Activated naive CD4-positive, alpha-beta T cell treated with anti-CD3 and anti-CD28 coated beads, Interleukin-2, amount 10 ng/mL, durations not matched to agents 7 days and 5 days (primary cell): ENCODE measurements at regions not wholly inside any gene's neighbourhood (a gene's known extent, or its start where the extent isn't known, plus 50 kb on each side); places are given as distances from the start of the nearest gene placed in this dataset.

Source experiments
- CTCF ChIA-PET: fragments of 350-600 bp; sonication (Branson Sonifier 250); formaldehyde crosslinking; loops from one replicate; lab custom pipeline; 2021; ENCODE audit warnings: antibody characterized with exemption; lab: Charles Lee
- DNase-seq: peaks from one replicate; pipeline ENCODE4 v3.0.0-alpha.2; 2020
- H3K27ac Mint-ChIP-seq: one replicate; pipeline ENCODE4 v1.8.0; 2021; ENCODE audit warnings: mild to moderate bottlenecking, moderate library complexity, mixed read lengths
- H3K27me3 Mint-ChIP-seq: one replicate; pipeline ENCODE4 v1.8.0; 2021; ENCODE audit warnings: mild to moderate bottlenecking, mixed read lengths
- H3K36me3 Mint-ChIP-seq: one replicate; pipeline ENCODE4 v1.8.0; 2021; ENCODE audit warnings: mixed read lengths
- H3K4me1 Mint-ChIP-seq: one replicate; pipeline ENCODE4 v1.8.0; 2021; ENCODE audit warnings: mixed read lengths
- H3K4me3 Mint-ChIP-seq: one replicate; pipeline ENCODE4 v1.8.0; 2021; ENCODE audit warnings: mild to moderate bottlenecking, moderate library complexity, mixed read lengths
- H3K9me3 Mint-ChIP-seq: one replicate; pipeline ENCODE4 v1.8.0; 2021; ENCODE audit warnings: mixed read lengths

DNA sequence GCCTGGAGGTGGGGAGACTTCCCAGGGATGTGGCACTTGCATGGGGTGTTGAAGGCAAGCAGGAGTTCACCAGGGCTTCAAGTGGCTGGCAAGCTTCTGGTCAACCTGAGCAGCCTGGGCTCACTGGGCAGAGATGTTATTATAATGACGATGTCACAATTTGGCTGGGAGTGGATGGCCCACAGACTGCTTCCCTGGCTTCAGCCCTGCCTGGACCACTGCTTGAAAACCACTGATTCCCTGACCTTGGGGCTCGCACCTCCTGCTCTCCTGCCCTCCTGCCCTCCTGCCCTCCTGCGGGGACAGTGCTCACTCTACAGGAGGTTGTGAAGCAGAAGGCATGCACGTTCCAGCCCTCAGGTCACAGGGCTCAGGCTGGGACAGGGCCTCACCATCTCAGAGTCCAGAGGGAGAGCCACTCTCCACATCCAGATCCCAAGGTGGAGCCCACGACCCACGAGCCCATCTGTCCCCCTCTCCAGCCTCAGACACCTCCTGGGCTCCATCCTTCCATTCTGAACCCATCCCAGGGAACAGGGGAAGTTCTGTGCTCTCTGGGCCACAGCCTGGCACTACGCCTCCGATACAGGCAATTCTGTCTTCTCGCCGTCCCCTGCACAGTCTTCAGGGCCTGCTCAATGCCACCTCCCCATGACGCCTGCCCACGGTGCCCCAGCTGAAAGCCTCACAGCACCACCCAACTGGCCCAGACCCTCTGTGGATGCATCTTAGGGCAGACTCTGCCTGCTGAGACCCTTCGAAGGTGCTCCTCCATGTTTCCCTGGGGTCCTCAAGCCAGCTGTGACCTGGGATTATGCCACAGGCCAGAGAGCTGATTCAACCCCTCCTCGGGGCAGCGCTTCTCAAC, 241.6 kb upstream of the RAB6C start:
- H3K27me3 Mint-ChIP-seq, result no peaks in the 10 kb centered on the region
- H3K27ac Mint-ChIP-seq, result no peak overlapping the region
- peak; percentile 8 for DNase-seq
- H3K9me3 Mint-ChIP-seq, result no peaks in the 10 kb centered on the region
- H3K4me3 Mint-ChIP-seq, result no peak overlapping the region
- H3K4me1 Mint-ChIP-seq, result no peaks in the 10 kb centered on the region
- CTCF ChIA-PET, result no interaction called here
- H3K36me3 Mint-ChIP-seq, result no peaks in the 10 kb centered on the region

DNA sequence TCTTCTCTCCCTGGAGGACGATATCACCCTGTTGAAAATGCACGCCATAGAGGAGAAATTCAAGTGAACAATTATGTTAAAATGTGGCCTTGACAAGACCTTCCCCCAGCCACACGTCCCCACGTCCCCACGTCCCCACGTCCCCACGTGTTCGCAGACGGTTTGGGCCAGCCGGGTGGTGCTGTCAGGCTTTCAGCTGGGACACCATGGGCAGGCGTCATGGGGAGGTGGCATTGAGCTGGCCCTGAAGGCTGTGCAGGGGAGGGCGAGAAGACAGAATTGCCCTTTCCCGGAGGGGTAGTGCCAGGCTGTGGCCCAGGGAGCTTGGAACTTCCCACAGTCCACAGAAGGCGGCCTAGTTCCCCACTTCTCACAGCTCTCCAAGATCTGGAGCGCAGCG, 240.7 kb upstream of the RAB6C start:
- CTCF ChIA-PET, result no interaction called here
- DNase-seq, result peak; percentile 5
- H3K4me3 Mint-ChIP-seq, result no peak overlapping the region
- H3K36me3 Mint-ChIP-seq, result no peaks in the 10 kb centered on the region
- H3K9me3 Mint-ChIP-seq, result no peaks in the 10 kb centered on the region
- no peak overlapping the region for H3K27ac Mint-ChIP-seq
- H3K4me1 Mint-ChIP-seq, result no peaks in the 10 kb centered on the region
- H3K27me3 Mint-ChIP-seq, result no peaks in the 10 kb centered on the region

- DNase-seq, result peak; percentile 10
- H3K4me3 Mint-ChIP-seq, result no peak overlapping the region
- H3K36me3 Mint-ChIP-seq, result no peaks in the 10 kb centered on the region
- no peaks in the 10 kb centered on the region for H3K27me3 Mint-ChIP-seq
- H3K9me3 Mint-ChIP-seq, result no peaks in the 10 kb centered on the region
- H3K4me1 Mint-ChIP-seq, result no peaks in the 10 kb centered on the region
- no peak overlapping the region for H3K27ac Mint-ChIP-seq
- CTCF ChIA-PET, result no interaction called here
Observed at GRCh38 chr2:129740504-129740903, 239.0 kb upstream of the RAB6C start.

GRCh38 chr2:129741165-129741564, 238.3 kb upstream of the RAB6C start:
- peak; percentile 15 for DNase-seq
- no peak overlapping the region for H3K4me3 Mint-ChIP-seq
- no peaks in the 10 kb centered on the region for H3K36me3 Mint-ChIP-seq
- no peak overlapping the region for H3K27ac Mint-ChIP-seq
- CTCF ChIA-PET, result no interaction called here
- no peaks in the 10 kb centered on the region for H3K27me3 Mint-ChIP-seq
- no peaks in the 10 kb centered on the region for H3K4me1 Mint-ChIP-seq
- H3K9me3 Mint-ChIP-seq, result no peaks in the 10 kb centered on the region

DNA sequence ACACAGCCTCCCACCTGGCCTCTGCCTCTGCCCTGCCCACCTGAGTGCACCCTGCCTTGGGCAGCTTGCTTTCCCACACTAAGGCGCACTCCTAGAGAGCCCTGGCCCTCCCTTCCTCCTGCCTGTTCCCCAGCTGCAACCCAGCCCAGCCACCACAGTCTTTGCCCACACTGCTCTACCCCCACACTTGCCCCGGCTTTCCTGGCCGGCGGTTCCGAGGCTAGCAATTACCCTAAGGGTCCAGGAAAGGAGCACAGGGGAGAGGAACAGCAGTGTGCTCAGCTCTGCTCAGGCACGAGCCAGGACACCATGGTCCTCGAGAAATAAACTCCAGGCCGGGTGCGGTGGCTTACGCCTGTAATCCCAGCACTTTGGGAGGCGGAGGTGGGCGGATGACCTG, 237.8 kb upstream of the RAB6C start:
- Mint-ChIP-seq H3K4me3 (no peak overlapping the region), H3K36me3 (no peaks in the 10 kb centered on the region), H3K27me3 (no peaks in the 10 kb centered on the region), H3K27ac (no peak overlapping the region), H3K9me3 (no peaks in the 10 kb centered on the region), H3K4me1 (no peaks in the 10 kb centered on the region)
- CTCF ChIA-PET, result no interaction called here
- DNase-seq, result no peak

DNA sequence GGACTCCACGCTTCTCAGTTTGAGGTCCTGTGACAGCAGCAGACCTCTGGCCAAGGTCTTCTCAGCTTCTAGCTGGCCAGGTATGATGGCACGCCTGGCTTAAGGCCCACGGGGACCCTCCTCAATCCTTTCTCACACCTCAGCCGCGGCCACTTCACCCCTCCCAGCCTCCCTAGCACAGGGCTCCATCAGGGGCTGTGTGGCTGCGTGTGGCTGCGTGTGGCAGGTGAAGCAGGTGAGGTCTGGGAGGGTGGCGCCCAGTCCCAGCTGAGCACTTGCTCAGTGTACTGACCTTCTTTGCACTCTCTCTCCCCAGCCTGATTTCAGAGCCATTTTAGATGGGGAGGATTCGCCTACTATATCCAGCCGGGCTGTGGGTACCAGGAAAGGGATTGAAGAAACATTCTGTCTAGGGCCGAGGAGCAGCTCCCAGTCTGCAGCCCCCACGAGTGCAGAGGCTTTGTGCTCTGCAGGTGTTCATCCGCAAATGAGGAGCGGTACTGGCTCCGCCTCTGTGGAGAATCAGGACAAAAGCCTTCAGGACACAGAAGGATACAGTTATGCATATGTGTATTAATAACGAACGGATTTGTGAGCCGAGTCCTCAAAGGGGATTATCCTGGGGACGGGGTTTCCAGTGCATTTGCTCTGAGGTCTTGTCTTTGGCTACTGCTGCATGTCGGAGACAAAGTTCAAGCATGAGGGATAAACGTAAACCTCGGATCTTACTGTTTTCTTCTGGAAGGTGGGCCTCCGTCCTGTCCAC, 236.9 kb upstream of the RAB6C start:
- no peaks in the 10 kb centered on the region for H3K36me3 Mint-ChIP-seq
- H3K9me3 Mint-ChIP-seq, result no peaks in the 10 kb centered on the region
- H3K4me1 Mint-ChIP-seq, result no peaks in the 10 kb centered on the region
- no peak overlapping the region for H3K27ac Mint-ChIP-seq
- CTCF ChIA-PET, result no interaction called here
- no peaks in the 10 kb centered on the region for H3K27me3 Mint-ChIP-seq
- H3K4me3 Mint-ChIP-seq, result no peak overlapping the region
- peak; percentile 7 for DNase-seq

GRCh38 chr2:129744141-129744540, 235.3 kb upstream of the RAB6C start:
- no peaks in the 10 kb centered on the region for H3K4me1 Mint-ChIP-seq
- H3K9me3 Mint-ChIP-seq, result no peaks in the 10 kb centered on the region
- H3K27me3 Mint-ChIP-seq, result no peaks in the 10 kb centered on the region
- DNase-seq, result no peak
- CTCF ChIA-PET, result no interaction called here
- no peaks in the 10 kb centered on the region for H3K36me3 Mint-ChIP-seq
- no peak overlapping the region for H3K27ac Mint-ChIP-seq
- H3K4me3 Mint-ChIP-seq, result no peak overlapping the region

DNA sequence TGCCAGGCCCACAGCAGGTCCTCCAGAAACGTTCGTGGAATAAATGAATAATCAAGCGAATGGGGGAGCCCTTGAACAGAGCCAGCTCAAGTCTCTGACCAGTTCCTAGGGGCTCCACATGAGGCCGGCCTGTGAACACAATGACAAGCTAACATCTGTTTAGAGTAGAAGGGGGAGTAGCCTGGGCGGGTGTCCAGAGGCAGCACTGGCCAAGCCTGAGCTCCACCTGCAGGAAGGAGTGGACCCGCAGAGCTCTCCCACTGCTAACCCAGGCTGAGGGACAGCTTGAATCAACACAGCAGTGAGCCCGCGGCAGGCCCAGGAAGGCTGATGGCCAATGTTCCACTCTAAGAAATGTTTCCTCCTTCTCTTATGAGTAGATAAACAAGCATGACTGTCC, 234.8 kb upstream of the RAB6C start:
- Mint-ChIP-seq H3K27me3 (no peaks in the 10 kb centered on the region), H3K36me3 (no peaks in the 10 kb centered on the region), H3K27ac (no peak overlapping the region), H3K4me3 (no peak overlapping the region), H3K9me3 (no peaks in the 10 kb centered on the region), H3K4me1 (no peaks in the 10 kb centered on the region)
- DNase-seq, result no peak
- CTCF ChIA-PET, result no interaction called here

DNA sequence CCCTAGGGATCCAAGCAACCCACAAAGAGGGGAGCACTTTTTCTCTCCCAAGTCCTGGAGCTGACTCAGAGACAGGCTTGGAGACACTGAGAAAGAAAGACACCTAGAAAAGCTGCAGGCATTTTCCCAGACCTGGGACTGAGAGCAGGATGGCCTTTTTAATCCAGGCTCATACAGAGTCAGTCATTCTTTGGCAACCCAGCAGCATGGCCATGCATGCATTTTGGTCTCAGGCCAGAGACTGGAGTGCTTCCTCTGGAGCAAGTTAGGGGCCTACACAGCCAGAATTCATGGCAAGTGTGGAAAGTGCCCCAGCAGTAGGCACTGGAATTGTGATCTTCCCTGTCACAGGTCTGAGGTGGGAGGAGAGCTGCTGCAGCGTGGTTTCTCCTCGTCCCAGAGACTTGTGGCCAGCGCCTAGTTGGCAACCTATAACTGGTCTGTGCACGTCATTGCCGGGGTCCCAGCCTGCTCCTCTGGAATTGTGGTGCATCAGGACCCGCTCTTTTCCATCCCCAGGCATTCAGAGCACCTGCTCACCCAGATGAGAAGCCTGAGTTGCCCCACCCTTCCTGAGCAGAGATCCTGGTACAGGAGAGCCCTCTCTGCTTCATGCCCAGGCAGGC, 231.9 kb upstream of the RAB6C start:
- Mint-ChIP-seq H3K4me3 (no peak overlapping the region), H3K36me3 (no peaks in the 10 kb centered on the region), H3K9me3 (no peaks in the 10 kb centered on the region), H3K27ac (no peak overlapping the region), H3K27me3 (no peaks in the 10 kb centered on the region), H3K4me1 (no peaks in the 10 kb centered on the region)
- DNase-seq, result no peak
- CTCF ChIA-PET, result no interaction called here

DNA sequence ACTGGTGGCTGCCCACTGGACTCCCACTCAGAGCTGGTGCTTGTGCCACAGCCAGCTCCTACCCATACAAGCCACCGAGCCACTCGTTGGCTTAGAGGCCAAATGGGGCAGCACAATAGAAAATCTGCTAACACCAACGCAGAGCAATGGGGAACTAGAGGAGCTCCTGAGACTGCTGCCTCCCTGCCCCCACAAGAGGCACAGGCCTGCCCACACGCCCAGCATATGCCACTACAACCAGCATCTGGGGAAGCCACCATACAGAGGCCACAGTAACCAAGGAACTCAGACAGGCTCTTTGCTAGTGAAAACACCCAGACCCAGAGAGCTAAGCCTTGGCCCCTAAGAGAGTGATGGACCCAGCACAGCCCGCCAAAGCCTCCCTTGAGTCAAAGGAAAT, 231.2 kb upstream of the RAB6C start:
- DNase-seq, result no peak
- no peaks in the 10 kb centered on the region for H3K36me3 Mint-ChIP-seq
- no peaks in the 10 kb centered on the region for H3K4me1 Mint-ChIP-seq
- H3K9me3 Mint-ChIP-seq, result no peaks in the 10 kb centered on the region
- H3K27ac Mint-ChIP-seq, result no peak overlapping the region
- no peak overlapping the region for H3K4me3 Mint-ChIP-seq
- peaks cover 2% of the 10 kb centered on the region for H3K27me3 Mint-ChIP-seq
- CTCF ChIA-PET, result no interaction called here

DNA sequence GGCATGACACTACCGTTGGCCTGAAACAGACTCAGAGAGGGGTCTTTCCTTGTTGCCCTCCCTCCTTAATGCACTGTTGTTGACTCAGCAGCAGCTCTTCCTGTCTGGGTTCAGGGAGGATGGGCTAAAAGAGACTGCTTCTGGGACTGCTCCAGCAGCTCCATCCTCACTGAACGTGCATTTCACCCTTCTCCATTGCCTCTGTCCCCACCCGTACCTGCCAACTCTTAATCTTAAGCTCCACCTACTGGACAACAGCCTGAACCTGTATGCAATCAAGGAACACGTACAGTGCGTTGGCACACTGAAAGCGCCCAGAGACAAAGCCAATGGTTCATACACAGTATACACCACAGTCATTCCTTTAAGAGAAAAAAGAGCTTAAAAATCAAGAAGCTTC, 230.8 kb upstream of the RAB6C start:
- CTCF ChIA-PET, result no interaction called here
- H3K27me3 Mint-ChIP-seq, result peaks cover 4% of the 10 kb centered on the region
- DNase-seq, result no peak
- no peak overlapping the region for H3K4me3 Mint-ChIP-seq
- H3K4me1 Mint-ChIP-seq, result no peaks in the 10 kb centered on the region
- H3K27ac Mint-ChIP-seq, result no peak overlapping the region
- no peaks in the 10 kb centered on the region for H3K36me3 Mint-ChIP-seq
- H3K9me3 Mint-ChIP-seq, result no peaks in the 10 kb centered on the region

- CTCF ChIA-PET, result no interaction called here
- Mint-ChIP-seq H3K27me3 (peaks cover 8% of the 10 kb centered on the region), H3K27ac (no peak overlapping the region), H3K4me1 (no peaks in the 10 kb centered on the region), H3K9me3 (no peaks in the 10 kb centered on the region), H3K36me3 (no peaks in the 10 kb centered on the region), H3K4me3 (no peak overlapping the region)
- DNase-seq, result no peak
Observed at GRCh38 chr2:129751409-129751808, 228.1 kb upstream of the RAB6C start.

DNA sequence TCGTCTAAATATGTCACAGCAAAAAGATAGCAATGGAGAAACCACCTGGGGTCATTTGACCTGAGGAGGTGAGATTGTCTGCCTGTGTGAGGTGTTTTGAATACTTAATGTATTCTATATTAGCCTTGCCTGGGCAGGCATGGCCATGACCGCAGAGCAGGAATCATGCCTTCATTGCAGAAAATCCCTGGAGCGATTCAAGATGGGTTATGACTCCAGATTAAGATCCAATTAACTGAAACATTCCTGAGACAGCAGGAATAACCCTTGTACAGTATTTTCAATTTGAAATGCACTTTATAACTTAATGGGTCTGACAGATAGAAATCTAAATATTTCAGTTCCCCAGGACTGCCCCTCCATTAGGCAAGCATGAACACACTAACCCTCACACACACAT, 227.3 kb upstream of the RAB6C start:
- Mint-ChIP-seq H3K27me3 (peaks cover 8% of the 10 kb centered on the region), H3K9me3 (no peaks in the 10 kb centered on the region), H3K4me1 (no peaks in the 10 kb centered on the region), H3K4me3 (no peak overlapping the region), H3K36me3 (no peaks in the 10 kb centered on the region), H3K27ac (no peak overlapping the region)
- DNase-seq, result no peak
- CTCF ChIA-PET, result no interaction called here

DNA sequence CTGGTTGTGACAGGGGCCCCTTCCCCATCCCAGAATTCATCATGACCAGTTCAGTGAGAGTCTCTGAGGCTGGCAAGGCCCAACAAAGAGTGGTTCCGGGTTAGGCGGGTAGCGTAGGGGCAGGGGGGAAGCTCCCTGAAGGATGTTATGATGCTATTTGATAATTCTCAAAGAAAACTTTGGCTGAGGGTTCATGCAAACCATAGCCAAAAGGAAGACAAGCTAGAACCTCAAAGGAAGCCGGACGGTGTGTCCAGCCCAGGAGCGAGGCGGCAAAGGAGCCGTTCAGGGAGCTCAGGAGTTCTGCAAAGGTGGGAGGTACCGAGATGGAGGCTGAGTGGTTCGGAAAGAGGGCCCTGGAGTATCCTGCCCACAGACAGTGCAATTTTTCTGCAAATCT, 226.8 kb upstream of the RAB6C start:
- Mint-ChIP-seq H3K27me3 (peaks cover 8% of the 10 kb centered on the region), H3K4me3 (no peak overlapping the region), H3K9me3 (no peaks in the 10 kb centered on the region), H3K27ac (no peak overlapping the region), H3K36me3 (no peaks in the 10 kb centered on the region), H3K4me1 (no peaks in the 10 kb centered on the region)
- no peak for DNase-seq
- CTCF ChIA-PET, result no interaction called here

DNA sequence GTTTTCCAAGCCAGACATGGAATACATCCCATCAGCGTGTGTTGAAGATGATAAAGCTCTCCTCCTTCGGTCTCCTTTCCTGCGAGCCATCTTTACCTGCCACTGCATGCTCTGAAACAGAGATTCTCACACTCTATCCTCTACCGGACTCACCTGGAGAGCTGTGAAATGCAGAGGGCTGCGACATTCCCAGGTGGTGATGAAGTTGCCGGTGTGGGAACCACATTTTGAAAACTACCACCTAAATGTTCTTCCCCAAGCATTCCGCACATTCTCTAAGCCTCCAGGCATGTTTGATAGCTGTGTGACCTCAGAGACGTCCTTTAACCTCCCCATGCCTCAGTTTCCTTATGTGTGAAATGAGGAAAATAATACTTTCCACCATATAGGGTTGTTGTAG, 226.2 kb upstream of the RAB6C start:
- Mint-ChIP-seq H3K36me3 (no peaks in the 10 kb centered on the region), H3K4me1 (no peaks in the 10 kb centered on the region), H3K27ac (no peak overlapping the region), H3K9me3 (no peaks in the 10 kb centered on the region), H3K27me3 (peaks cover 8% of the 10 kb centered on the region), H3K4me3 (no peak overlapping the region)
- no peak for DNase-seq
- CTCF ChIA-PET, result no interaction called here
